ENCODE measurements at regions not wholly inside any gene's neighbourhood (a gene's known extent, or its start where the extent isn't known, plus 50 kb on each side); places are given as distances from the start of the nearest gene placed in this dataset.
"Not testable (repeated sequence)": the region's sequence is repeated elsewhere in the genome, so short reads cannot be mapped to it uniquely, and the experiment has no call there.

- DNase-seq (ENCODE audit: low read depth, low spot score), result no peak
- no peak overlapping the region for H3K27ac ChIP-seq
Observed at GRCh38 chr5:163569284-163569683, 63.9 kb downstream of the MAT2B start.

DNA sequence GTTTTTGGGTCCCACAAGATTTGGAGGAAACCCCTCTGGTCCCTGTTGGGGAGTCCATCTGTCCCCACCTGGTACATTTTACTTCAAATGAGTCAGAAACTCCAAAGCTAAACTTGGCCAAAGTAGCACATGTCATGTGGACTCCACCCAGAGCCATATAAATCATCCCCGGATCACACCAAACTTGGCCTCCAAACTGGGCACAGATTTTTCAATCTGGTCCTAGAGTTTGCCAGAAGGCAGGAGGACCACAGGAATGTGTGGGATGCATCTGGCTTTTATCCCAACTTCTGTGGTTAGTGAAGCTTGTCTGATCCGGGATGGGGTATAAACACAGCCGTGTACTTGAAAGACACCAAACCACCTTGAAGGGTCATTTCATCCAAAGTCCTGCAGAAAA is 66.3 kb downstream of the MAT2B start:
- DNase-seq (ENCODE audit: low read depth, low spot score), result no peak
- H3K27ac ChIP-seq, result no peak overlapping the region

DNA sequence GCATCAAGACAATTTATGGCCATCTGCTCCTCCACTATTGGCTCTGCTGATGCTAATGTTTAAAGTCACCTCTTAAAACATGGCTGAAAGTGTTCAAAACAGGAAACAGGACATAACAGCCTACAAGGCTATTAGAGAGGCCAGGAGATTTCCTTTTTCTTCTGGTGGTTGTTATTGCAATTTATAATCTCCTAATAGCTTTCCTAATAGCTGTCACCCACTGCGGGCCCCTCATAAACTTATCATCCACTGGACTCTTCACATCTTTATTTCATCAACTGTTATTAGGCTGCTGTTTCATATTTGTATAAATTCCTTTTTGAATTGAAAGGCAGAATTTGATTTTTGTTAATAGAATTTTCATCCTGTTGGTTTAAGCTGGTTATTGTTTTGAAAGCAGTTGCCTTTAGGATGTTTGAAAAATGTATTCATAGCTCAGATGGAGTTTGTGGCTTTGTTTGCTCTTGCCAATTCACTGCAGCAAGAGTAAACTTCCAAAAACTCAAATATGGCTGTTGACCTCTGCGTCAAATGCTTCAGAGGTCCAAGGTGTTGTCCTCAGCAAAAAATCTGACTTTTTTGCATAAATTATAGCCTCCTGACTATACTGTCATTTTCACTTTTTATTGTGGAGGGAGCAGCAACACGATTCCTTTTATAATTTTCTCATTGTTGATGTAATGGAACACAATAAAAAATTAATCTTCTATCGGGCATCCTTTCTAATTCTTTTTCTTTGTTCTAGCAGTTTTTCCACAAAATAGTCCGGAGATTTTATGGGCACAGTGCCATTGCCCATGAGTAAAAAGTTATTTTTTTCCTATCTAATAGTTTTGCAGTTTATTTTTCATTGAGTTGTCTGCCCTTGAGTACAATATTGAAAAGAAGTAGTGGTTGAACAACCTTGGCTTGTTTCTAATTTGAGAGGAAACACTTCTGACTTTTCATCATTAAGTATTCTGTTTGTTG is 69.3 kb downstream of the MAT2B start:
- no peak overlapping the region for H3K27ac ChIP-seq
- no peak for DNase-seq (ENCODE audit: low read depth, low spot score)

DNA sequence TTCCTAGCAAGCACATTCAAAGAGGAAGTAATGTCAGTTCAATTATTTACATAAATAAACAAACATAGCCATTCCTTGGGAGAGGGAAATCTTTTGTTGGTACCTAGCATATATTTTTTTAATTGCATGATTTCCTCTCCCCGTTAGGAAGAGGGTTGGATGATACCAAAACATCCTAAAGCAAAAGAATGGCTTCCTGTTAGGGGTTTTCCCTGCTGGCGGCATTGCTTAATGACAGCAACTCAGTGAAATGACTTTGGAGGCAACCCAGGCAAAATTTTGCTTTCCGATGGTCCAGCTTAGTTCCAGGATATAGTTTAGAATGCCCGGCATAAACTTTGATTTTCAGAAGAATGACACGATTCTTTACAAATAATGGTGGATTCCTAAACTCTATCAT is 73.2 kb downstream of the MAT2B start:
- no peak overlapping the region for H3K27ac ChIP-seq
- no peak for DNase-seq (ENCODE audit: low read depth, low spot score)

DNA sequence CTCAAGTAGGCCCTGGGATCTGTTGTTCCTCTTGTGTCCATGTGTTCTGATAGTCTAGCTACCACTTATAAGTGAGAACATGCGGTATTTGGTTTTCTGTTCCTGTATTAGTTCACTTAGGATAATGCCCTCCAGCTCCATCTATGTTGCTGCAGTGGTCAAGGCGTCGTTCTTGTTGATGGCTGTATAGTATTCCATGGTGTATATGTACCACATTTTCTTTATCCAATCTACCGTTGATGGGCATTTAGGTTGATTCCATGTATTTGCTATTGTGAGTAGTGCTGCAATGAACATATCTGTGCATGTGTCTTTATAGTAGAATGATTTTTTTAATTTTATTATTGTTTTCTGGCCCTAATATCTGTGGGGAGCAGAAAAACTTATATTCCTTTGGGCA is 74.3 kb downstream of the MAT2B start:
- no peak overlapping the region for H3K27ac ChIP-seq
- no peak for DNase-seq (ENCODE audit: low read depth, low spot score)

- H3K27ac ChIP-seq, result no peak overlapping the region
- DNase-seq (ENCODE audit: low read depth, low spot score), result no peak
Observed at GRCh38 chr5:163580516-163580915, 75.1 kb downstream of the MAT2B start.

- not testable (repeated sequence) for H3K27ac ChIP-seq; DNase-seq (ENCODE audit: low read depth, low spot score)
Observed at GRCh38 chr5:163583491-163584153, 78.2 kb downstream of the MAT2B start.

GRCh38 chr5:163585206-163585605 is 79.8 kb downstream of the MAT2B start:
- no peak for DNase-seq (ENCODE audit: low read depth, low spot score)
- peak overlapping the region; percentile 16 for H3K27ac ChIP-seq

GRCh38 chr5:163586531-163586956 is 81.1 kb downstream of the MAT2B start:
- no peak for DNase-seq (ENCODE audit: low read depth, low spot score)
- H3K27ac ChIP-seq, result no peak overlapping the region

DNA sequence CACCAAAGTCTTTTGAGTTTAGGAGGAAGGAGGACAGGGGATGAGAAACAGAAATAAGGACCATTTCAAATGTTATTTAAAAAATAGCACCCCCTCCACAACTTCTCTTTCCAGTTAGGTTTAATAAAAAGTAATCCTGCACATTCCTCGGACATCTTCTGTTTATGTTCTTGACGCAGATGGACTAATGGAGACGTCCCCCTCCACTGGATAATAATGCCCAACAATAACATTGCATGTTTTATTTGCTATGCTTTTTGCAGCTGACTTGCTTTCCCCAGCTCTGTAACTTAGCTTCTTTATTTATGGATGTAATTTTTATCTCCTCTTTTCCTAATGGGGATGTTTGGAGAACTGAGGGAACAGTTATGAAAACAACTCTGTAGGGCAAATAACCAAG is 89.5 kb downstream of the MAT2B start:
- no peak overlapping the region for H3K27ac ChIP-seq
- DNase-seq (ENCODE audit: low read depth, low spot score), result no peak

DNA sequence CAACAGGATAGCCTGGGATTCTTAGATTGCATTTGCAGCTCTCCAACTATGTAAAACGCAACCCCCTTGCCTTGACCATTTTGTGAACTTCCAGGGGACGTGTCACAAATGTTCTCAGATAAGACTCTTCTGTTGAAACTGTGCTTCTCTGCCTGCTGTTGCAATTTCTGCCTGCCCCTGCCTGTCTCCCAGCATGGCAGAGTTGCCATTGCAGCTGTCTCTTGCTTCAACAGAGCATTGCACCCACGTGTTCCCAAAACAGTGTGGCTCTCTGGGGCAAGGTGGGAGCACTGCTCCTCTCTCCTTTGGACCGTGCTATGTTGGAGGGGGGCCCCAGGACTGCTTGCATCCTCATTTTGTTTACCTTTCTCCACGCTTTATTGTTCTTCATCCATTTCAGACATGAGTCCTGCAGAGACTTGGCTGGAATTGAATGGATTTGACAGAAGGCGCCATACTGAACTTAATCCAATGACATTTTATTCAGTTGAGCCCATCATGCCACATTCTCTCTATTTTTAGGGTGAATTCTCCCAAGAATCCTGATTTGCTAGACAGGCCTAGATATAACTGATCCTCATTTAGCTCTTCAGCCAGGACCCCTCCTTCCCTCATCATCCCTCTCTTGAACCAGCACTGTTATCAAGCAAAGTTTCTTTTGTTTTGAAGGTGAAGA is 90.7 kb downstream of the MAT2B start:
- H3K27ac ChIP-seq, result no peak overlapping the region
- no peak for DNase-seq (ENCODE audit: low read depth, low spot score)

DNA sequence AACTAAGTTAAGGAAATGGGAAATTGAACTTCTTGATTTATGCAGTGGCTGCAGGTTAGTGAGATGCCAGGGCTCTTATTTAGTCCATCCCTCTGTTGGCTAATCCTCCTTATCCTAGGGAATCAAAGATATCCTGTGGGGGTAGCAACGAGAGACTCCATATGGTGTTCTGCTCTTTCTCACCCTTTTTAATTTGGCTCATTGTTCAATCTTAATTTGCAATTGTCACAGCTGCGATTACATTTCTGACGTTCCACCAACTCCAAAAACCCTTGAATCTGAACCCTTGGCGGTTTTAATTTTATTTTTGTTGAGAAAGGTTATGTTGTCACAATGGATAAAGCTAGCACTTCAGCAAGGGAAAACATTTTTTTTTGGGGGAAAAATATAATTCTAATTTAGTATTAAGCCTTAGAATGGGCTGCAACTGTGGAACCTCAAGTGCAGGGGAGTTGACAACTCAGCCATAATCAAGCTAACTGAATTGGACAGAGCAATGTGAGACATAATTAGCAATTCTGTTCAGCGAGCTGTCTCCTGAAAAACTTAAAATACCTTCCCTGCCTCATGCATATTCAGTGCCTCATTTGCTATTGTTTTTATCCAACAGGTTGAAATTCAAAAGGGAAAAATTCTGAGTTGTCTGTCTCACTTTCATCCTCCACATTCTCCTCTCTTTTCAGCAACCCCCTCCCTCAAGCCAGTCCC is 91.3 kb downstream of the MAT2B start:
- no peak for DNase-seq (ENCODE audit: low read depth, low spot score)
- no peak overlapping the region for H3K27ac ChIP-seq

DNA sequence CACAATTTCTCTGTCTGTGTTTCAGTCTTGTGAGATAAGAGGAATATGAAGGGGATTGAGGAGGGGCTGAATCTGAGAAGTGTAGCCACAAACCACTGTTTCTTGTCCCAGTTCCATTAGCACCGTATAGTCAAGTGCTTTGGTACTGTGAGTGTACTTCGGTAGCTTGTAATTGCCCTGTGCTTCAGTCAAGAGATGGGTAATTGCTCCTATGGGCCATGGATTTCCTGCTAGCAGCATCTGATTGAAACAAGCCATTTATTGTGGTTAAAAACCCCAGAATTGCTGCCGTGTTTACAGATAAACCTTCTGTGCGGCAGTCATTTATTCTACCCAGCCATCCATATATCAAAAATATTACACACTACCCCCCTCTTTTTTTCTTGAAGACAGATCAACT is 98.6 kb downstream of the MAT2B start:
- no peak for DNase-seq (ENCODE audit: low read depth, low spot score)
- H3K27ac ChIP-seq, result no peak overlapping the region

DNA sequence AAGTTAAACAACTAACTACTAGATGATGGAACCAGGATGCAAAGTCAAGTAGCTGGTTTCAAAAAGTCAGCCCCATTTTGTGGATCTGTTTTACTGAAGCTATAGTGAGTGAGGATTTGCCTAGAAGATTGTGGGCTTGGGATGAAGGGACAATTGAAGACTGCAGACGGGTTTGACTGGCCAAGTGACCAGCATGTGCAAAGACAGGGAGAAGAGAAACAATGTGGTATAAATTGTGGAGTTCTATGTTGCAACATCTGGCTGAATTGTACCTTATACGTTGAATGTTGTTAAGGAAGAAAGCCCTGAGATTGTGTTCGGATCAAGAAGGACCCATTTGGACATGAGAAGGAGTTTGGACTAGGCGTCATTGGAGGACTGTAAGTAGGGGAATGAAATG is 101.8 kb downstream of the MAT2B start:
- DNase-seq (ENCODE audit: low read depth, low spot score), result no peak
- no peak overlapping the region for H3K27ac ChIP-seq

DNA sequence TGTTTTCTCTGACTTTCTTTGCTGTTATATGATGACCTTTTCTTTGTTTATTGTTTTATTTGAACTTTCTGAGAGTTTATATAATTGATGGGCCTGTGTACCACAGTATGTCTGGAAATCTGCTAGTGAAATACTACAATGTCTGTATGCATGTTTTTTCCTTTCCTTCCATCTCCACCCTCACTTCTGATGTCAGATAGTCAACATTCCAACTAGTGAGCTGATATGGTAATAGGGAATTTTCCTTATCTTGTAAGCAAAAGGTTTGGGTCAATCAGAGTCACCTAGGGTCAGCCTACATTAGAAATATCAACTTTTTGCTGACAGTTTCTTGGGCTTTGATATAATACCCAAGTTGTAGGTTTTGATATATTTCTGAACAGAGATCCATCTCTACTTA is 103.2 kb downstream of the MAT2B start:
- no peak for DNase-seq (ENCODE audit: low read depth, low spot score)
- no peak overlapping the region for H3K27ac ChIP-seq

DNA sequence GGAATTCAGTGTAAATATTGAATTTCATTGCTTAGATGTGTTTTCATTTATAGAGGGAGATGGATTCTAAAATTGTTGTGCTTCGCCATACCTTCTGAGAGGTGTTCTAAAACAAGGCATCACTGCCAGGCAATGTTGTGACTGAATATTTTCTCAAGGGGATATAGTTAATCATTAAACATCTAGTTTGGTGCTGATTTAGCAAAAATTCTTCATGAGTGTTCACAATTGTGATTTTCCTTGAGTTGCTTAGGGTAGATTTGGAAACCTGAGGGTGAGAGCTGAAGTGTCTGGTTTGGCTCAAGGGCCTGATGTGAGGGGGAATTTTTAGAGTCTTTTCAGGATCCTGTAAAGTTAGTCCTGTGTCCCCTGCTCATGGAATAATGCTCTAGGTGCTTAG is 104.5 kb downstream of the MAT2B start:
- DNase-seq (ENCODE audit: low read depth, low spot score), result no peak
- no peak overlapping the region for H3K27ac ChIP-seq

GRCh38 chr5:163612358-163613149 is 107.1 kb downstream of the MAT2B start:
- DNase-seq (ENCODE audit: low read depth, low spot score), result no peak
- no peak overlapping the region for H3K27ac ChIP-seq

GRCh38 chr5:163613150-163613442 is 107.7 kb downstream of the MAT2B start:
- no peak overlapping the region for H3K27ac ChIP-seq
- DNase-seq (ENCODE audit: low read depth, low spot score), result no peak

- H3K27ac ChIP-seq, result no peak overlapping the region
- DNase-seq (ENCODE audit: low read depth, low spot score), result no peak
Observed at GRCh38 chr5:163614787-163615186, 109.4 kb downstream of the MAT2B start.
